ENCODE measurements at regions not wholly inside any gene's neighbourhood (a gene's known extent, or its start where the extent isn't known, plus 50 kb on each side); places are given as distances from the start of the nearest gene placed in this dataset.
"Not testable (repeated sequence)": the region's sequence is repeated elsewhere in the genome, so short reads cannot be mapped to it uniquely, and the experiment has no call there.

GRCh38 chr17:65293584-65294180 is 156.5 kb downstream of the RGS9 start:
- no peak overlapping the region for H3K4me3 ChIP-seq (ENCODE audit: low read length in 3 of 3)
- no peaks in the 10 kb centered on the region for H3K9me3 ChIP-seq (ENCODE audit: control insufficient read depth in 2 of 3, insufficient read depth in 1 of 3, low read length in 3 of 3)
- H3K9ac ChIP-seq (ENCODE audit: low read length in 3 of 3): no peak overlapping the region
- no peak for DNase-seq
- intact Hi-C loops (cut with DNase I): no loop called here
- H3K27ac ChIP-seq (ENCODE audit: low read depth in 2 of 2, low read length in 2 of 2): no peak overlapping the region
- no peaks in the 10 kb centered on the region for H3K27me3 ChIP-seq (ENCODE audit: control insufficient read depth, insufficient read depth, low read length)
- FAIRE-seq: no peak
- TF ChIP-seq CTCF (IDR thresholded peaks at IDR 0.05; ENCODE audit: borderline replicate concordance, extremely low read depth, insufficient read depth): no peak
- H3K36me3 ChIP-seq (ENCODE audit: control insufficient read depth in 2 of 3, insufficient read depth in 3 of 3, low read length in 3 of 3): no peaks in the 10 kb centered on the region
- peaks cover 0 to 2% (median 0%) of the 10 kb centered on the region in 3 donors for H3K4me1 ChIP-seq (ENCODE audit: control insufficient read depth in 2 of 3, insufficient read depth in 2 of 3, low read depth in 1 of 3, low read length in 3 of 3)

GRCh38 chr17:65292430-65292829 is 155.3 kb downstream of the RGS9 start:
- DNase-seq (no peak), FAIRE-seq (no peak)
- Histone ChIP-seq H3K27ac (ENCODE audit: low read depth in 2 of 2, low read length in 2 of 2) (no peak overlapping the region), H3K9ac (ENCODE audit: low read length in 3 of 3) (no peak overlapping the region), H3K9me3 (ENCODE audit: control insufficient read depth in 2 of 3, insufficient read depth in 1 of 3, low read length in 3 of 3) (no peaks in the 10 kb centered on the region), H3K4me1 (ENCODE audit: control insufficient read depth in 2 of 3, insufficient read depth in 2 of 3, low read depth in 1 of 3, low read length in 3 of 3) (peaks cover 0 to 2% (median 0%) of the 10 kb centered on the region in 3 donors), H3K36me3 (ENCODE audit: control insufficient read depth in 2 of 3, insufficient read depth in 3 of 3, low read length in 3 of 3) (no peaks in the 10 kb centered on the region), H3K27me3 (ENCODE audit: control insufficient read depth, insufficient read depth, low read length) (no peaks in the 10 kb centered on the region), H3K4me3 (ENCODE audit: low read length in 3 of 3) (no peak overlapping the region)
- intact Hi-C loops (cut with DNase I): no loop called here
- no peak for TF ChIP-seq CTCF (IDR thresholded peaks at IDR 0.05; ENCODE audit: borderline replicate concordance, extremely low read depth, insufficient read depth)

DNA sequence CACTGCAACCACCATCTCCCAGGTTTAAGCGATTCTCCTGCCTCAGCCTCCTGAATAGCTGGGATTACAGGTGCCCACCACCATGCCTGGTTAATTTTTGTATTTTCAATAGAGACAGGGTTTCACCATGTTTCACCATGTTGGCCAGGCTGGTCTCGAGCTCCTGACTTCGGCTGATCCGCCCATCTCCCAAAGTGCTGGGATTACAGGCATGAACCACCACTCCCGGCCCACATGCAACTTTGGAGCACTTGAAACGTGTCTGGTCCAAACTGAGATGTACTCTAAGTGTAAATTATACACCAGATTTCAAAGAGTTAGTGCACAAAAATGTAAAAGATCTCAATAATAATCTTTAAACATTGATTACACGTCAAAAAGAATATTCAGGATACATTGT is 154.1 kb downstream of the RGS9 start:
- FAIRE-seq; H3K27ac ChIP-seq (ENCODE audit: low read depth in 2 of 2, low read length in 2 of 2); H3K36me3 ChIP-seq (ENCODE audit: control insufficient read depth in 2 of 3, insufficient read depth in 3 of 3, low read length in 3 of 3); DNase-seq; H3K9me3 ChIP-seq (ENCODE audit: control insufficient read depth in 2 of 3, insufficient read depth in 1 of 3, low read length in 3 of 3); H3K9ac ChIP-seq (ENCODE audit: low read length in 3 of 3); H3K4me1 ChIP-seq (ENCODE audit: control insufficient read depth in 2 of 3, insufficient read depth in 2 of 3, low read depth in 1 of 3, low read length in 3 of 3); intact Hi-C loops (cut with DNase I); H3K4me3 ChIP-seq (ENCODE audit: low read length in 3 of 3); H3K27me3 ChIP-seq (ENCODE audit: control insufficient read depth, insufficient read depth, low read length): not testable (repeated sequence)

DNA sequence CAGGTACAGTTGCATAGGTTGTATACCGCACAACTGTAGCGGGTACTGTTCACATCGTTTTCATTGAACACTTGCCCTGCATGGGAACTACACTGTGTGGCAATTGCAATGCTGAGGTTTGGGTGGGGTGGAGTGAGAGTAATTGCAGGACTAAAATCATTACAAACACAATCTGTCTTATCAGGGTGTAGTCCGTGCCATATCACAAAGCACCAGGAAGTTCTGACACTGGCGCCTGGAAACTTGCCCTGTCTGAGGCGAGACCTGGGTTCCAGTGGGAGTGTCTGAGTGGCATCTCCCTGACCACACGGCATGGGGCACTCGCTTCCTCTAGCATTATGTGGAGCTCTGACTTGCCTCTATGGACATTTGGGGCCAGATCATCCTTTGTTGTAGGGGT is 153.4 kb downstream of the RGS9 start:
- TF ChIP-seq CTCF (IDR thresholded peaks at IDR 0.05; ENCODE audit: borderline replicate concordance, extremely low read depth, insufficient read depth): no peak
- no peaks in the 10 kb centered on the region for H3K36me3 ChIP-seq (ENCODE audit: control insufficient read depth in 2 of 3, insufficient read depth in 3 of 3, low read length in 3 of 3)
- H3K4me1 ChIP-seq (ENCODE audit: control insufficient read depth in 2 of 3, insufficient read depth in 2 of 3, low read depth in 1 of 3, low read length in 3 of 3): peaks cover 0 to 2% (median 0%) of the 10 kb centered on the region in 3 donors
- no peaks in the 10 kb centered on the region for H3K9me3 ChIP-seq (ENCODE audit: control insufficient read depth in 2 of 3, insufficient read depth in 1 of 3, low read length in 3 of 3)
- no peak for DNase-seq
- no peaks in the 10 kb centered on the region for H3K27me3 ChIP-seq (ENCODE audit: control insufficient read depth, insufficient read depth, low read length)
- H3K4me3 ChIP-seq (ENCODE audit: low read length in 3 of 3): no peak overlapping the region
- no peak for FAIRE-seq
- H3K9ac ChIP-seq (ENCODE audit: low read length in 3 of 3): no peak overlapping the region
- no peak overlapping the region for H3K27ac ChIP-seq (ENCODE audit: low read depth in 2 of 2, low read length in 2 of 2)
- intact Hi-C loops (cut with DNase I): no loop called here
